OCI-LY3 (cell line): ENCODE measurements at regions not wholly inside any gene's neighbourhood (a gene's known extent, or its start where the extent isn't known, plus 50 kb on each side); places are given as distances from the start of the nearest gene placed in this dataset.

Source experiments
- H2AFZ ChIP-seq: fragments of 200-600, 300-600 bp; shearing (Covaris generic); 2 replicates; pipeline ENCODE4 v1.6.0; 2014; ENCODE audit warnings: antibody characterized with exemption, low read depth, low read length
- H3K27ac ChIP-seq: fragments of 200-600, 300-600 bp; sonication (generic); 2 replicates; pipeline ENCODE4 v1.5.1; 2014; ENCODE audit warnings: mild to moderate bottlenecking, low read length, moderate library complexity, mixed read lengths
- H3K27me3 ChIP-seq: fragments of 200-600, 300-600 bp; sonication (generic); 2 replicates; pipeline ENCODE4 v1.6.1; 2014; ENCODE audit warnings: low read depth, low read length, mixed read lengths
- H3K36me3 ChIP-seq: fragments of 200-600, 300-600 bp; sonication (generic); replicated peaks from 2 replicates; pipeline ENCODE3; 2014; ENCODE audit warnings: low read depth, low read length, mixed read lengths
- H3K4me1 ChIP-seq: fragments of 300-600, 200-600 bp; sonication (generic); 2 replicates; pipeline ENCODE4 v1.6.1; 2014; ENCODE audit warnings: low read length, mixed read lengths
- H3K4me2 ChIP-seq: fragments of 200-600, 300-600 bp; sonication (generic); 2 replicates; pipeline ENCODE4 v1.6.1; 2014; ENCODE audit warnings: low read length, mixed read lengths
- H3K4me3 ChIP-seq: fragments of 300-600, 200-600 bp; sonication (generic); 2 replicates; pipeline ENCODE4 v1.5.1; 2014; ENCODE audit warnings: antibody characterized with exemption, mild to moderate bottlenecking, low read length, moderate library complexity
- H3K79me2 ChIP-seq: fragments of 300-600, 200-600 bp; shearing (Covaris generic); 2 replicates; pipeline ENCODE4 v1.6.1; 2014; ENCODE audit warnings: mild to moderate bottlenecking, low read length, mixed read lengths
- H3K9ac ChIP-seq: fragments of 300-600, 200-600 bp; shearing (Covaris generic); 2 replicates; pipeline ENCODE4 v1.6.0; 2014; ENCODE audit warnings: mild to moderate bottlenecking, low read length, moderate library complexity
- H3K9me3 ChIP-seq: fragments of 200-600, 300-600 bp; shearing (Covaris generic); 2 replicates; pipeline ENCODE4 v1.6.1; 2014; ENCODE audit warnings: low read length, mixed read lengths; ENCODE audit not compliant: insufficient read depth
- H4K20me1 ChIP-seq: fragments of 200-600, 300-600 bp; sonication (generic); 2 replicates; pipeline ENCODE4 v1.6.1; 2016; ENCODE audit warnings: low read length, mixed read lengths; ENCODE audit not compliant: insufficient read depth
- EZH2phosphoT487 ChIP-seq: fragments of 200-600 bp; shearing (Covaris generic); IDR thresholded peaks from 2 replicates; pipeline ENCODE4 v1.6.1; 2018; ENCODE audit warnings: antibody characterized with exemption, mixed run types, low read depth
- TF ChIP-seq, protein P1 (sequence below): fragments of 200-600, 300-600 bp; sonication (generic); IDR thresholded peaks from 2 replicates; pipeline ENCODE4 v1.5.1; 2014; ENCODE audit warnings: antibody characterized with exemption, low read length, low read depth

DNA sequence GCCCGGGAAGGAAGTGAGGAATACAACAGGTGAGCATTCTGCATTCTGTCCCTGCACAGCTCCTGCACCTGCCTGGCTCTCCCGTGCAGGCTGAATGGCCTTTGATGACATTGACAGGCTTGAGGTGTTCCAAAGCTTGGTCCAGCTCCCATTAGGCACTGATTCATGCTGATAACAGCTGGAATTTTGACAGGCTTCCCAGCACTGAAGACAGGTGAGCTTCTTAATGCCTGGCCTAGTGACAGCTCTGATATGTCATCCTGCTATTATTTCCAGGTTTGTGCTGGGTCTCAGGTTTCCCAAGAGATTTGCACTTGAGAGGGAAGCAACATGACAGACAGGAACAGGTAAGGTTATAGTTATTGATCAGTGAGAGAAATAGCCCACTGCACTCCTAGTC, 58.0 kb upstream of the MTNR1B start:
- H3K9ac ChIP-seq = no peak overlapping the region
- H2AFZ ChIP-seq = no peak overlapping the region
- H3K4me3 ChIP-seq = no peak overlapping the region
- no peak overlapping the region for H3K27ac ChIP-seq
- H3K4me1 ChIP-seq = peaks cover 5% of the 10 kb centered on the region
- no peak for TF ChIP-seq EZH2phosphoT487
- TF ChIP-seq, protein P1, sequence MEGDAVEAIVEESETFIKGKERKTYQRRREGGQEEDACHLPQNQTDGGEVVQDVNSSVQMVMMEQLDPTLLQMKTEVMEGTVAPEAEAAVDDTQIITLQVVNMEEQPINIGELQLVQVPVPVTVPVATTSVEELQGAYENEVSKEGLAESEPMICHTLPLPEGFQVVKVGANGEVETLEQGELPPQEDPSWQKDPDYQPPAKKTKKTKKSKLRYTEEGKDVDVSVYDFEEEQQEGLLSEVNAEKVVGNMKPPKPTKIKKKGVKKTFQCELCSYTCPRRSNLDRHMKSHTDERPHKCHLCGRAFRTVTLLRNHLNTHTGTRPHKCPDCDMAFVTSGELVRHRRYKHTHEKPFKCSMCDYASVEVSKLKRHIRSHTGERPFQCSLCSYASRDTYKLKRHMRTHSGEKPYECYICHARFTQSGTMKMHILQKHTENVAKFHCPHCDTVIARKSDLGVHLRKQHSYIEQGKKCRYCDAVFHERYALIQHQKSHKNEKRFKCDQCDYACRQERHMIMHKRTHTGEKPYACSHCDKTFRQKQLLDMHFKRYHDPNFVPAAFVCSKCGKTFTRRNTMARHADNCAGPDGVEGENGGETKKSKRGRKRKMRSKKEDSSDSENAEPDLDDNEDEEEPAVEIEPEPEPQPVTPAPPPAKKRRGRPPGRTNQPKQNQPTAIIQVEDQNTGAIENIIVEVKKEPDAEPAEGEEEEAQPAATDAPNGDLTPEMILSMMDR = no peak
- no peaks in the 10 kb centered on the region for H3K79me2 ChIP-seq
- H4K20me1 ChIP-seq = no peaks in the 10 kb centered on the region
- no peaks in the 10 kb centered on the region for H3K36me3 ChIP-seq
- H3K27me3 ChIP-seq = no peaks in the 10 kb centered on the region
- H3K4me2 ChIP-seq = no peak overlapping the region
- H3K9me3 ChIP-seq = no peaks in the 10 kb centered on the region

DNA sequence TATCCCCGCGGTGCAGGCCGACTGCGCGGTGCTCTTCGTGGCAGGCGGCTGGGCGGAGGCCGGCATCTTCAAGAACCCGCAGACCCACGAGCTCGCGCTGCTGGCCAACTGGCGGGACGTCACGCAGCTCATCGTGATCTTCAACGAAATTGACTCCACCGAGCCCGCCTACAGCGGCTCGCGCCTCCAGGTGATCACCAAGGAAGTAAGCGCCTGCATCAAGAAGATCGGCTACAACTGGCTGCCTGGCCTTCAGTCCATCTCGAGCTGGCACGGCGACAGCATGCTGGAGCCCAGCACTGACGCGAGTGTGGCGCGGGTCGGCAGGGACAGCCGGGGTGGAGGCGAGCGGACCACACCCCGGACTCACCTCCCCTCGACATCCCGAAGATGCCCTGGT, 53.9 kb upstream of the MTNR1B start:
- H3K4me3 ChIP-seq = no peak overlapping the region
- H4K20me1 ChIP-seq = no peaks in the 10 kb centered on the region
- H3K36me3 ChIP-seq = no peaks in the 10 kb centered on the region
- no peaks in the 10 kb centered on the region for H3K9me3 ChIP-seq
- no peak for TF ChIP-seq EZH2phosphoT487
- TF ChIP-seq, protein P1 = no peak
- H2AFZ ChIP-seq = no peak overlapping the region
- H3K27ac ChIP-seq = no peak overlapping the region
- no peaks in the 10 kb centered on the region for H3K79me2 ChIP-seq
- no peak overlapping the region for H3K4me2 ChIP-seq
- peaks cover 17% of the 10 kb centered on the region for H3K4me1 ChIP-seq
- H3K27me3 ChIP-seq = no peaks in the 10 kb centered on the region
- no peak overlapping the region for H3K9ac ChIP-seq

DNA sequence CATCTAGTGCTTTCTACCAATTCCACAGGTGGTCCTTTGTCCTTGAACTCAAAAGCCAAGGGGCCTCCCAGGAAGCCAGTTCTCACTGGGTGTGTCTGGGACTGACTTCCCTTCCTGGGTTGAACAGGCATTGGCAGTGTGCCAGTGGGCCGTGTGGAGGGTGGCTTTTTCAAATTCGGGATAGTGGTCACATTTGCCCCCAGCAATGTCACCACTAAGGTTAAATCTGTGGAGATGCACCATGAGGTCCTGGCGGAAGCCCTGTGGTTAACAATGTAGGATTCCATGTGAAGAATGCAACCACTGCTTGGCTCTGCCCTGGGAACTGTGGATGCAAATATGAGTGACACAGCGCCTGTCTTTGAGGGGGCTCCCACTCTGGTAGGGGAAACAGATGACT, 53.2 kb upstream of the MTNR1B start:
- Histone ChIP-seq H3K79me2 (no peaks in the 10 kb centered on the region), H3K27me3 (no peaks in the 10 kb centered on the region), H3K4me1 (peaks cover 19% of the 10 kb centered on the region), H3K4me2 (peak overlapping the region; percentile 1; the same call in 1 of the 2 replicates), H3K9me3 (no peaks in the 10 kb centered on the region), H2AFZ (peak overlapping the region; percentile 37; the same call in 1 of the 2 replicates), H3K9ac (no peak overlapping the region), H3K27ac (no peak overlapping the region), H3K36me3 (no peaks in the 10 kb centered on the region), H3K4me3 (no peak overlapping the region), H4K20me1 (no peaks in the 10 kb centered on the region)
- TF ChIP-seq, protein P1 = no peak
- no peak for TF ChIP-seq EZH2phosphoT487

DNA sequence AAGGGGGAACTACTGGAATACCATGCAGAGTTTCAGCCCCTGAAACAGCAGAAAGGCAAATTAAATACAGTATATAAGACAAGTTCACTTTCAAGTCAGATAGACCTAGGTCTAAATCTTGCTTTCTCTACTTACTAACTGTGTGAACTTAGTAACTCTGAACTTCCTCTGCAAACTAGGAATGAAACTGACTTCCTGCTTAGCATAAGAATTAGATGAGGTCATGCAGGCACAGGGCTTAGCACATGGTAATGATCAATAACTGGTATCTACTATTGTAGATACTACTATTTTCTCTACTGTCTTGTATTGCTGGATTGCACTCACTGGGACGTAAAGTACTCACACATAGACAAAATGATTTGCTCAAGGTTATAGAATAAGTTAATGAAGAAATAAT, 51.5 kb upstream of the MTNR1B start:
- no peaks in the 10 kb centered on the region for H3K27me3 ChIP-seq
- no peak overlapping the region for H3K9ac ChIP-seq
- peaks cover 22% of the 10 kb centered on the region for H3K4me1 ChIP-seq
- no peak overlapping the region for H3K4me3 ChIP-seq
- H3K9me3 ChIP-seq = no peaks in the 10 kb centered on the region
- H3K36me3 ChIP-seq = no peaks in the 10 kb centered on the region
- H2AFZ ChIP-seq = no peak overlapping the region
- no peaks in the 10 kb centered on the region for H3K79me2 ChIP-seq
- no peak for TF ChIP-seq EZH2phosphoT487
- TF ChIP-seq, protein P1 = no peak
- no peaks in the 10 kb centered on the region for H4K20me1 ChIP-seq
- no peak overlapping the region for H3K27ac ChIP-seq
- H3K4me2 ChIP-seq = peak overlapping the region; percentile 46
